ENCODE measurements at regions not wholly inside any gene's neighbourhood (a gene's known extent, or its start where the extent isn't known, plus 50 kb on each side); places are given as distances from the start of the nearest gene placed in this dataset.

GRCh38 chr6:44531442-44532015 is 144.0 kb downstream of the CDC5L start:
- no peaks in the 10 kb centered on the region for H3K36me3 ChIP-seq
- TF ChIP-seq CTCF (IDR thresholded peaks at IDR 0.05) (no peak), POLR2A (IDR thresholded peaks at IDR 0.05) (no peak)
- H3K4me3 ChIP-seq (replicated peaks in 1 of 3) = no peak overlapping the region
- DNase-seq = no peak
- H3K4me1 ChIP-seq = no peaks in the 10 kb centered on the region
- no peak overlapping the region for H3K27ac ChIP-seq
- intact Hi-C loops (cut with DNase I) = no loop called here
- 87 to 96% methylated on average over 6 to 8 of the region's 9 CpGs for WGBS, 2 donors
- no peaks in the 10 kb centered on the region for H3K27me3 ChIP-seq
- no peaks in the 10 kb centered on the region for H3K9me3 ChIP-seq

- intact Hi-C loops (cut with DNase I) = no loop called here
- Histone ChIP-seq H3K27me3 (no peaks in the 10 kb centered on the region), H3K27ac (no peak overlapping the region), H3K4me3 (replicated peaks in 1 of 3) (no peak overlapping the region), H3K4me1 (no peaks in the 10 kb centered on the region), H3K36me3 (no peaks in the 10 kb centered on the region), H3K9me3 (no peaks in the 10 kb centered on the region)
- TF ChIP-seq CTCF (IDR thresholded peaks at IDR 0.05) = no peak
- TF ChIP-seq POLR2A (IDR thresholded peaks at IDR 0.05) = no peak
- 97 to 100% methylated on average over 2 of the region's 2 CpGs for WGBS, 2 donors
- DNase-seq = no peak
Observed at GRCh38 chr6:44533421-44533820, 145.9 kb downstream of the CDC5L start.

- WGBS, 2 donors = 91 to 99% methylated on average over 5 of the region's 5 CpGs
- no peak for DNase-seq
- Histone ChIP-seq H3K36me3 (no peaks in the 10 kb centered on the region), H3K4me1 (no peaks in the 10 kb centered on the region), H3K4me3 (replicated peaks in 1 of 3) (no peak overlapping the region), H3K27me3 (no peaks in the 10 kb centered on the region), H3K9me3 (no peaks in the 10 kb centered on the region), H3K27ac (no peak overlapping the region)
- intact Hi-C loops (cut with DNase I) = no loop called here
- TF ChIP-seq CTCF (IDR thresholded peaks at IDR 0.05) (no peak), POLR2A (IDR thresholded peaks at IDR 0.05) (no peak)
Observed at GRCh38 chr6:44534291-44534690, 146.8 kb downstream of the CDC5L start.

GRCh38 chr6:44535446-44535845 is 147.9 kb downstream of the CDC5L start:
- DNase-seq = no peak
- Histone ChIP-seq H3K27me3 (no peaks in the 10 kb centered on the region), H3K4me3 (replicated peaks in 1 of 3) (no peak overlapping the region), H3K9me3 (no peaks in the 10 kb centered on the region), H3K4me1 (no peaks in the 10 kb centered on the region), H3K36me3 (no peaks in the 10 kb centered on the region), H3K27ac (no peak overlapping the region)
- intact Hi-C loops (cut with DNase I) = no loop called here
- TF ChIP-seq CTCF (IDR thresholded peaks at IDR 0.05) = no peak
- no peak for TF ChIP-seq POLR2A (IDR thresholded peaks at IDR 0.05)
- WGBS, 2 donors = 71 to 85% methylated on average over 6 of the region's 6 CpGs

- Histone ChIP-seq H3K9me3 (no peaks in the 10 kb centered on the region), H3K4me1 (no peaks in the 10 kb centered on the region), H3K4me3 (replicated peaks in 1 of 3) (no peak overlapping the region), H3K36me3 (no peaks in the 10 kb centered on the region), H3K27ac (no peak overlapping the region), H3K27me3 (no peaks in the 10 kb centered on the region)
- 93 to 98% methylated on average over 4 of the region's 4 CpGs for WGBS, 2 donors
- no peak for TF ChIP-seq CTCF (IDR thresholded peaks at IDR 0.05)
- intact Hi-C loops (cut with DNase I) = no loop called here
- DNase-seq = no peak
Observed at GRCh38 chr6:44535967-44536366, 148.5 kb downstream of the CDC5L start.
